ENCODE measurements at regions not wholly inside any gene's neighbourhood (a gene's known extent, or its start where the extent isn't known, plus 50 kb on each side); places are given as distances from the start of the nearest gene placed in this dataset.

- Histone ChIP-seq H3K4me3 (ENCODE audit: low read length) (no peak overlapping the region), H3K9ac (ENCODE audit: low read depth, low read length) (no peak overlapping the region), H3K27ac (ENCODE audit: low read length) (no peak overlapping the region)
These were observed 991.0 kb upstream of the CHAC2 start for GRCh38 chr2:52776571-52776970.

GRCh38 chr2:52775674-52776073 lies 991.9 kb upstream of the CHAC2 start:
- H3K4me1 ChIP-seq (ENCODE audit: insufficient read depth, low read length): no peaks in the 10 kb centered on the region
- H3K36me3 ChIP-seq (ENCODE audit: insufficient read depth, low read depth, low read length): no peaks in the 10 kb centered on the region
- H3K9me3 ChIP-seq (ENCODE audit: insufficient read depth, low read depth, low read length): no peaks in the 10 kb centered on the region
- no peaks in the 10 kb centered on the region for H3K27me3 ChIP-seq (ENCODE audit: insufficient read depth, low read length)
- no peak overlapping the region for H3K9ac ChIP-seq (ENCODE audit: low read depth, low read length)
- H3K27ac ChIP-seq (ENCODE audit: low read length): no peak overlapping the region
- no peak overlapping the region for H3K4me3 ChIP-seq (ENCODE audit: low read length)

More at GRCh38 chr2:52776571-52776970, 991.0 kb upstream of the CHAC2 start:
- no peaks in the 10 kb centered on the region for H3K36me3 ChIP-seq (ENCODE audit: insufficient read depth, low read depth, low read length)
- no peaks in the 10 kb centered on the region for H3K27me3 ChIP-seq (ENCODE audit: insufficient read depth, low read length)
- no peaks in the 10 kb centered on the region for H3K4me1 ChIP-seq (ENCODE audit: insufficient read depth, low read length)
- H3K9me3 ChIP-seq (ENCODE audit: insufficient read depth, low read depth, low read length): no peaks in the 10 kb centered on the region

- Histone ChIP-seq H3K4me3 (ENCODE audit: low read length) (no peak overlapping the region), H3K4me1 (ENCODE audit: insufficient read depth, low read length) (no peaks in the 10 kb centered on the region), H3K9ac (ENCODE audit: low read depth, low read length) (no peak overlapping the region), H3K27ac (ENCODE audit: low read length) (no peak overlapping the region), H3K9me3 (ENCODE audit: insufficient read depth, low read depth, low read length) (no peaks in the 10 kb centered on the region), H3K36me3 (ENCODE audit: insufficient read depth, low read depth, low read length) (no peaks in the 10 kb centered on the region), H3K27me3 (ENCODE audit: insufficient read depth, low read length) (no peaks in the 10 kb centered on the region)
These were observed 1001.9 kb upstream of the CHAC2 start for GRCh38 chr2:52765735-52766134.

DNA sequence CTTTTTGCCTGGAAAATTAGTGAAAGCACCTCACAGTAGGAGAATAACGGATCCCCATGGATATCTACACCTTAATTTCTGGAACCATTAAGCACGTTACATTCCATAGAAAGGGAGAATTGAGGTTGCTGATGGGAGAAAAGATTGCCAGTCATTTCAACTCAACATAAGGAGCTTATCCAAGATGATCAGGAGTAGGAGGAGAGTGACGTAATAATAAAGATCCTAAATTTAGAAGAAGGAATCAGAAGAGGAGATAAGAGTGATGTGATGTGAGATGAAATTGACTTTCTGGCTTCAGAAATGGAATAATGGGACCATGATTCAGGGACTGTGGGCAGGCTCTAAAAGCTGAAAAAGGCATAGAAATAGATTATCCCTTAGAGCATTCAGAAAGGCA lies 1017.8 kb upstream of the CHAC2 start:
- H3K36me3 ChIP-seq (ENCODE audit: insufficient read depth, low read depth, low read length): no peaks in the 10 kb centered on the region
- H3K4me1 ChIP-seq (ENCODE audit: insufficient read depth, low read length): no peaks in the 10 kb centered on the region
- peaks cover 14% of the 10 kb centered on the region for H3K9me3 ChIP-seq (ENCODE audit: insufficient read depth, low read depth, low read length)
- H3K4me3 ChIP-seq (ENCODE audit: low read length): no peak overlapping the region
- H3K27ac ChIP-seq (ENCODE audit: low read length): no peak overlapping the region
- H3K27me3 ChIP-seq (ENCODE audit: insufficient read depth, low read length): no peaks in the 10 kb centered on the region
- H3K9ac ChIP-seq (ENCODE audit: low read depth, low read length): no peak overlapping the region

- no peaks in the 10 kb centered on the region for H3K4me1 ChIP-seq (ENCODE audit: insufficient read depth, low read length)
- H3K4me3 ChIP-seq (ENCODE audit: low read length): no peak overlapping the region
- no peak overlapping the region for H3K27ac ChIP-seq (ENCODE audit: low read length)
These were observed 1022.5 kb upstream of the CHAC2 start for GRCh38 chr2:52745144-52745543.

DNA sequence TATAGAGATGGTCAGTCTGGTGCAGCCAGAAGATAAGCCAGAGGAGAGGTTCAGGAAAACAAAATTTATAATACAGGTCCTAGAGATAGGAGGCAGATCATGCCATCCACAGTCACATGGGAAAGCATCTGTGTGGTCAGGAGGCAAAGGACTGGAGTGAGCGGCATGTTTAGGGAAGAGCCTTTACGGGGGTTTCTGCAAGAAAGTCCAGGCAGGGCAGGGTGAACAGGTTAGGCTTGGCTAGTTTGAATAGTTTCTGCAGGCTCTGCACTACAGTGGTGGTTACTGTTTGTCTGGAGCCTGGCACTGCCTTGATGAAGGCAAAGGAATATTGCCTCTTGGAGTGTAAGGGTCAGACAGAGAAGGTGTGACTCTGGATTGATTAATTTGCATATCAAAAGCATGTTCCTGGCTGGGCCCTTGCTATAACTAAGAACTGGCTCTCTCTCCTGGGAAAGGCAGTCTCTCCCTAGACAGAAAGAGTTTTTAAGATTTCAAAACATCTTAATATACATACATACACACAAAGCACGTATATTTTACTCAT lies 1034.7 kb upstream of the CHAC2 start:
- H3K27ac ChIP-seq (ENCODE audit: low read length): no peak overlapping the region
- H3K9ac ChIP-seq (ENCODE audit: low read depth, low read length): no peak overlapping the region
- 0 out of 2 replicates have a peak, but pooled peaks cover 5% of the 10 kb centered on the region for H3K9me3 ChIP-seq (ENCODE audit: insufficient read depth, low read depth, low read length)
- H3K4me1 ChIP-seq (ENCODE audit: insufficient read depth, low read length): no peaks in the 10 kb centered on the region
- H3K36me3 ChIP-seq (ENCODE audit: insufficient read depth, low read depth, low read length): no peaks in the 10 kb centered on the region
- no peaks in the 10 kb centered on the region for H3K27me3 ChIP-seq (ENCODE audit: insufficient read depth, low read length)
- H3K4me3 ChIP-seq (ENCODE audit: low read length): no peak overlapping the region

More at GRCh38 chr2:52745144-52745543, 1022.5 kb upstream of the CHAC2 start:
- Histone ChIP-seq H3K9me3 (ENCODE audit: insufficient read depth, low read depth, low read length) (peaks cover 14% of the 10 kb centered on the region), H3K36me3 (ENCODE audit: insufficient read depth, low read depth, low read length) (no peaks in the 10 kb centered on the region), H3K27me3 (ENCODE audit: insufficient read depth, low read length) (no peaks in the 10 kb centered on the region), H3K9ac (ENCODE audit: low read depth, low read length) (no peak overlapping the region)

DNA sequence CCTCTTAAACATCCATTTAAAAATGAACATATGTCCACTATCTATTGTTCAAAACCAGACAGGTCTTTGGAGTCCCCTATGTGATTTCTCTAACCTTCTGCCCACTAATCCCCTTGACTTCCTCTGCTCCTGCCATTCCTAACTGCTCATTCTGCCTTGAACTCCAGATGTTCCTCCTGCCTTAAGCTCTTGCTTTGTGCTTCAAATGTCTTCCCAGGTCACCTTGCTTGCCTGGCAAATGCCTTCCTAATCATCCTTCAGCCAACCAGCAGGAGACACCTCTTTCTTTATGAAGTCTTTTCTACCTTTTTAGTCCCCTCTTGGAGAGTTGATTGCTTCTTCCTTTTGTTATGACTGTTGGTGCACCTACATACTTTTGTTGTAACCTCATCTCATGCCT lies 1043.0 kb upstream of the CHAC2 start:
- Histone ChIP-seq H3K4me3 (ENCODE audit: low read length) (no peak overlapping the region), H3K4me1 (ENCODE audit: insufficient read depth, low read length) (0 out of 2 replicates have a peak, but pooled peaks cover 3% of the 10 kb centered on the region), H3K27me3 (ENCODE audit: insufficient read depth, low read length) (no peaks in the 10 kb centered on the region), H3K9ac (ENCODE audit: low read depth, low read length) (no peak overlapping the region), H3K36me3 (ENCODE audit: insufficient read depth, low read depth, low read length) (no peaks in the 10 kb centered on the region), H3K9me3 (ENCODE audit: insufficient read depth, low read depth, low read length) (0 out of 2 replicates have a peak, but pooled peaks cover 8% of the 10 kb centered on the region), H3K27ac (ENCODE audit: low read length) (no peak overlapping the region)

GRCh38 chr2:52717836-52718235 lies 1049.8 kb upstream of the CHAC2 start:
- Histone ChIP-seq H3K4me3 (ENCODE audit: low read length) (no peak overlapping the region), H3K36me3 (ENCODE audit: insufficient read depth, low read depth, low read length) (no peaks in the 10 kb centered on the region), H3K9me3 (ENCODE audit: insufficient read depth, low read depth, low read length) (no peaks in the 10 kb centered on the region), H3K27me3 (ENCODE audit: insufficient read depth, low read length) (no peaks in the 10 kb centered on the region), H3K27ac (ENCODE audit: low read length) (no peak overlapping the region), H3K4me1 (ENCODE audit: insufficient read depth, low read length) (no peaks in the 10 kb centered on the region), H3K9ac (ENCODE audit: low read depth, low read length) (no peak overlapping the region)

DNA sequence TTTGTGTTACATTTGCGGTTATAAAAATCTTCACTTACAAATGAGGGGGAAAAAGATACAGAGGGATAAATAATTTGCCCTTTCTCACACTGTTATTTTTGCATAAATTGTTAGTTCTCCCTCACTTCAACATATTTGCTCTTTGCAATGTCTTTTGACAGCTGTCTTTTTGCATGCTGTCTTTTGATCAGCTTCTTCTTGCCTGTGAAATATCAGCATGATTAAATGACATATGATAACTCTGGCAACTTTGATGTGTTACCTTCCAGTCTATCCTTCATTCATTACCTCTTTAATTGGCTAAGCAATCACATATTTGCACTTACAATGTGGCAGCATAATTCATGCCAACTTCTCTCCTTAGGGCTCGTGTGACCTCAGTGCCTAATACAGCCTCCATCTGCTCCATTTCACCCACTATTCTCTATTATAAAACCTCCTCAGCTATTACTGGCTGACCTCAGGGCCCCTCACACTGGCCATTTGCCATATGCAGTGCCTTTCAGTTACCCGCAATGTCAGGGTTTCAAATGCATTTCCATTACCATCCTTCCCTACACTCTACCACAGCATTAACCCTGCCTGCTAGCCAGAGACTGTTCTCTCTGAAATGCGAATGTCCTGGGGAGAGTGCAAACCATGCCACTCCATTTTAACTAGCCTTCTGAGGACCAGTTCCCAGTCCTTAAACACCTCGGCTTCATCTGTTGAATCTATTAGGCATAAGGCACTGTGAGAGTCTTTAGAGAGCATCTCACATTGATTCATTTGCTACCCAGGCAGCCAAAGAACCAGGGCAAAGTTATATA lies 1056.6 kb upstream of the CHAC2 start:
- H3K9me3 ChIP-seq (ENCODE audit: insufficient read depth, low read depth, low read length): no peaks in the 10 kb centered on the region
- no peaks in the 10 kb centered on the region for H3K36me3 ChIP-seq (ENCODE audit: insufficient read depth, low read depth, low read length)
- H3K4me1 ChIP-seq (ENCODE audit: insufficient read depth, low read length): no peaks in the 10 kb centered on the region
- no peak overlapping the region for H3K27ac ChIP-seq (ENCODE audit: low read length)
- H3K9ac ChIP-seq (ENCODE audit: low read depth, low read length): no peak overlapping the region
- no peaks in the 10 kb centered on the region for H3K27me3 ChIP-seq (ENCODE audit: insufficient read depth, low read length)
- no peak overlapping the region for H3K4me3 ChIP-seq (ENCODE audit: low read length)

GRCh38 chr2:52704251-52704650 lies 1063.4 kb upstream of the CHAC2 start:
- H3K27me3 ChIP-seq (ENCODE audit: insufficient read depth, low read length): no peaks in the 10 kb centered on the region
- H3K36me3 ChIP-seq (ENCODE audit: insufficient read depth, low read depth, low read length): no peaks in the 10 kb centered on the region
- no peaks in the 10 kb centered on the region for H3K9me3 ChIP-seq (ENCODE audit: insufficient read depth, low read depth, low read length)
- peaks cover 4% of the 10 kb centered on the region; the same call in 1 of the 2 replicates for H3K4me1 ChIP-seq (ENCODE audit: insufficient read depth, low read length)
- H3K27ac ChIP-seq (ENCODE audit: low read length): no peak overlapping the region
- H3K4me3 ChIP-seq (ENCODE audit: low read length): no peak overlapping the region
- no peak overlapping the region for H3K9ac ChIP-seq (ENCODE audit: low read depth, low read length)

DNA sequence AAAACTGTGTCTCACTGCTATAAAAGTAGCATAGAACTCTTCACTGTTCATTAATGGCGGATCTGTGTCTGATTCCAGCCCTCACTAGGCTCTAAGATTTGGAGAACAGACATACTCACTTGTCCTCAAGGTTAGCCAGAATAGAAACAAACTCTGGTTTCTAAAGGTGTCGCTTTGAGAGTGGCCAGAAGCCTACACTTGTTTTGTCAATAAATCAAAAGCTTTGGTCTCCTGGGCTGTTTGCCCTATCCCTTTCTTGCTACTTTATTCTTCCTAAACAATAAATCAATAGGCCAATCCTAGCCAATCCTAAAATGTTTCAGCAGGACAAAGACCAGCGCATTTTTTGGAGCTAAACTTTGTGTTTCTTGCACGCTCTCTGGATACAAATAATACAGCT lies 1064.6 kb upstream of the CHAC2 start:
- H3K9ac ChIP-seq (ENCODE audit: low read depth, low read length): no peak overlapping the region
- no peak overlapping the region for H3K4me3 ChIP-seq (ENCODE audit: low read length)
- H3K27ac ChIP-seq (ENCODE audit: low read length): no peak overlapping the region
- no peaks in the 10 kb centered on the region for H3K27me3 ChIP-seq (ENCODE audit: insufficient read depth, low read length)
- H3K36me3 ChIP-seq (ENCODE audit: insufficient read depth, low read depth, low read length): no peaks in the 10 kb centered on the region
- no peaks in the 10 kb centered on the region for H3K9me3 ChIP-seq (ENCODE audit: insufficient read depth, low read depth, low read length)
- H3K4me1 ChIP-seq (ENCODE audit: insufficient read depth, low read length): peaks cover 4% of the 10 kb centered on the region; the same call in 1 of the 2 replicates

- no peaks in the 10 kb centered on the region for H3K27me3 ChIP-seq (ENCODE audit: insufficient read depth, low read length)
- H3K36me3 ChIP-seq (ENCODE audit: insufficient read depth, low read depth, low read length): no peaks in the 10 kb centered on the region
- no peak overlapping the region for H3K9ac ChIP-seq (ENCODE audit: low read depth, low read length)
- peaks cover 4% of the 10 kb centered on the region; the same call in 1 of the 2 replicates for H3K4me1 ChIP-seq (ENCODE audit: insufficient read depth, low read length)
- H3K4me3 ChIP-seq (ENCODE audit: low read length): no peak overlapping the region
- H3K27ac ChIP-seq (ENCODE audit: low read length): no peak overlapping the region
- no peaks in the 10 kb centered on the region for H3K9me3 ChIP-seq (ENCODE audit: insufficient read depth, low read depth, low read length)
These were observed 1069.2 kb upstream of the CHAC2 start for GRCh38 chr2:52698408-52698807.
